Cerebellar cortex (tissue), 1 donor: ENCODE measurements at regions not wholly inside any gene's neighbourhood (a gene's known extent, or its start where the extent isn't known, plus 50 kb on each side); places are given as distances from the start of the nearest gene placed in this dataset.
"Not testable (repeated sequence)": the region's sequence is repeated elsewhere in the genome, so short reads cannot be mapped to it uniquely, and the experiment has no call there.

ENCODE experiments used
- DNase-seq: peaks from one replicate; pipeline ENCODE4 v3.0.0-alpha.2; 2015; ENCODE audit warnings: low spot score

DNA sequence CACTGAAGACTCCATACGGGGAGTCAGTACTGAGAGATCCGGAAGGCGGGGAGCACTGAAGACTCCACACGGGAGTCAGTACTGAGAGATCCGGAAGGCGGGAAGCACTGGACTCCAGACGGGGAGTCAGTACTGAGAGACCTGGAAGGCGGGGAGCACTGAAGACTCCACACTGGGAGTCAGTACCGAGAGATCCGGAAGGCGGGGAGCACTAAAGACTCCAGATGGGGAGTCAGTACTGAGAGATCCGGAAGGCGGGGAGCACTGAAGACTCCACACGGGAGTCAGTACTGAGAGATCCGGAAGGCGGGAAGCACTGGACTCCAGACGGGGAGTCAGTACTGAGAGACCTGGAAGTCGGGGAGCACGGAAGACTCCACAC is 77.2 kb downstream of the DLL1 start:
- DNase-seq, result not testable (repeated sequence)

DNA sequence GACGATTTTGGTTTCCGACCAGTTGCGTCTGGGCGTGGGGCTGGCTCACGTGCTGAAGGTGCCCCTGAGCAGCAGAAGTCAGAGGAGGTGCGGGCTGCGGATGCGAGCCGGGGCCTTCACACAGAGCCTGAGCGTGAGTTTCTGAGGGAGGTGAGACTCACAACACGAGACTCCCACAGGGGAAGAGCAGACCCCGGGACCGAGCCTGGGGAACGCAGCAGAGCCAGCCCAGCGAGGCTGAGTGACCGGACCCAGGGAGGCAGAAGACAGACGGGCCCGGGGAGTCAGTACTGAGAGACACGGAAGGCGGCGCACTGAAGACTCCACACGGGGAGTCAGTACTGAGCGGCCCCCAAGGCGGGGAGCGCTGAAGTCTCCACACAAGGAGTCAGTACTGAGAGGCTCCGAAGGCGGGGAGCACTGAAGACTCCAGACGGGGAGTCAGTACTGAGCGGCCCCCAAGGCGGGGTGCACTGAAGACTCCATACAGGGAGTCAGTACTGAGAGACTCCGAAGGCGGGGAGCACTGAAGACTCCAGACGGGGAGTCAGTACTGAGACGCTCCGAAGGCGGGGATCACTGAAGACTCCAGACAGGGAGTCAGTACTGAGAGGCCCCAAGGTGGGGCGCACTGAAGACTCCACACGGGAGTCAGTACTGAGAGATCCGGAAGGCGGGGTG is 77.8 kb downstream of the DLL1 start:
- no peak for DNase-seq

DNA sequence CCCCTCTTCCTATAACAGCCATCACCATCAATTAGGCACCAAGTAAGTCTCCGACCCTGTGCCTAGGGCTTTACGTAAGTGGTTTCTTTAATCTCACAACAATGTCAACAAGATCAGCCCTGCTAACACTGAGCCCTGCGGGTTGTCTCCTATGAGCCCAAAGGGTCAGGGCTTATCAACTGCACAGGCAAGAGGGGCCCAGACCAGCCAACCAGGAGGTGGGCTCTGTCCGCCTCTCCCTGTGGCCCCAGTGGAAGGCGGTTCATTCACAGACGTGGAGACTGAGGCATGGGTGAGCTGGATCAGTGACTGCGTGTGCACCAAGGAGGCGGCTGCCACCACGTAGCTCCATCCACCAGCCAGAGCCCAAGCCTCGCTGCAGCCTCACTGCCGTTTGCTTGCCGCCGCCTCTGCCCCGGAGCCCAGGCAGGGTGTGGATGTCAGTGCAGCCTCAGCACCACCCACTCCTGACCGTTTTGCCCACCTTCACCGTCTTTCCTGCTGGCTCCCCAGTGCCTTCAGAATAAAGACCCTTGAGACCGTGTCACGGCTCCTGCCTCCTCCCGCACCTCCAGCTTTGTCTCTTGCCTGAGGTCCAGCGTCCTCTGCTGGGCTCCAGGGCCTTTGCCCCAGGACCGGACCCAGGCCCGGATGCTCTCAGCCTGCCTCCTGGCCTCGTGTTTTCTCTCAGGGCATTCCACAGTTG is 78.7 kb downstream of the DLL1 start:
- no peak for DNase-seq

DNA sequence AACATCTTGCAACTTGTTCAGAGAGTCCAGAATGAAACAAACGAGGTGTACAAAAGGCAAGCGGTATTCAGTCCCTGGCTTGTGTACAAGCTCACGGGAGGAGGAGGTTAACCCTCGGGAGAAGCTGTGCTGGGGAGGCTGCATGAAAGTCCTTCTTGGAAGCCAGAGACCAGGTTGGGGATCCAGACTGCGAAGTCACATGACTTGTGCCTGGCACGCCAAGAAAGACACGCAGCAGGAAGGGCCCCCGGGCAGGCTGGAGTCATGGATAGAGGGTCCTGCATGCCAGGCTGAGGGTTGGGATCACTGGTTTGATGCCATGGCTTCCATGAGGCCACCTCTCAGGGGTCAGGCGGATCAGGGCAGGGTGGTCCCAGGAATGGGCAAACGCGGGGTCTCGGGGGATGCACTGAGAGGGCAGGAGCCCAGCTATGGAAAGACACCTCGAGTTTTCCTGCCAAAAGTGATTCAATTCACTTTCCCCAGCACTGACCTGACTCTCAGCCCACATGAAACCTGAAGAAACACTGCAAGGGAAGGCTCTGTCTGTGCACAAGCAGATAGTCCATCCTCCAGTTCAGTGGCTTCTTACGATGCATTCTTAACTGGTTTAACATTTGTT is 79.4 kb downstream of the DLL1 start:
- no peak for DNase-seq

DNA sequence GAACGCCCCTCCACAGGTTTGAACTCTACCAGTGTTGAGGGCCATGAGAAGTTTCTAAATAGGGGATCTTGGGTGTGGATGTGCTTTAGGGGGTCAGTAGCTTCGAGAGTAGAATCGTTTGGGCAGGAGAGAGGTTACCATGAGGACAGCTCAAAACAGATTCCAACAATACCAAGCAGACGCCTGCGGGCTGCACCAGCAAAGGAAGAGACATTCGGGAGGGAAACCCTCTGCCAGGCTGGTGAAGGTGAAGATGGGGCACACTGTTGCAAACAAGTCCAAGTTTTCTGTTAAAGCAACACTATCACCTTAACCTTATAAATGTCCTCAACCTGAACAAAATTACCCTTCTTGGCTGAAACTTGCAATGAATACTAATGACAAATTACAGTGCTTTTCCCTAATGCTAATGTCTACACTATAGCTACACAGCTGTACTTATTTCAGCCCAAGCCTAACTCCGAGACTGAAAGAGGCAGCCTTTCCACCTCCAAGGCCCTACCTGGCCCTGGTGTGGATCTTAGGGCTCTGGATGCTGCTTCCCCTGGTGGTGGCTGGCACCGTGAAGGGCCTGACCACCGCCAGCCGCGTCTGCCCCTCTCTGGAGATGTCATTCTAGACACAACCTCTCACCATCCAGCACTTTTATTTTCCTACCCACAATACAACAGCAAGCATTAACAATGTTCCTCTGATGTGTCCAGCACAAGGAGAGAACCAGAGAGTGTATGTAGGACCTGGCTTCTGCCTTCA is 80.1 kb downstream of the DLL1 start:
- DNase-seq, result no peak

DNA sequence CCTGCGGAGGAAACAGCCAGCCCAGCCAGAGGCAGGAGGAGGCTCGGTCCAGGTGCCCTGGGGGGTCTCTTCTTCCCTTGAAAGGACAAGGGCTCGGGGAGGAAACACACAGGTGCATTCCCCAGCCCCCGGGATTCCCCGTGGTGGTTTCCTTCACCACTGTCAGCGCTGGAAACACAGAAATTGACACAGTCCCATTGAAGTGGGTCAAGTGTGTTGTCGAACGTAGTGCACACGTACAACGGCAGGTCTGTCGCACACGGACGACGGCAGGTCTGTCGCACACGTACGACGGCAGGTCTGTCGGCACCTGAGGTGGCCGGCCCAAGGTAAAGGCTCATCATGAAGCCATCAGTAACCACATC is 80.9 kb downstream of the DLL1 start:
- no peak for DNase-seq

DNA sequence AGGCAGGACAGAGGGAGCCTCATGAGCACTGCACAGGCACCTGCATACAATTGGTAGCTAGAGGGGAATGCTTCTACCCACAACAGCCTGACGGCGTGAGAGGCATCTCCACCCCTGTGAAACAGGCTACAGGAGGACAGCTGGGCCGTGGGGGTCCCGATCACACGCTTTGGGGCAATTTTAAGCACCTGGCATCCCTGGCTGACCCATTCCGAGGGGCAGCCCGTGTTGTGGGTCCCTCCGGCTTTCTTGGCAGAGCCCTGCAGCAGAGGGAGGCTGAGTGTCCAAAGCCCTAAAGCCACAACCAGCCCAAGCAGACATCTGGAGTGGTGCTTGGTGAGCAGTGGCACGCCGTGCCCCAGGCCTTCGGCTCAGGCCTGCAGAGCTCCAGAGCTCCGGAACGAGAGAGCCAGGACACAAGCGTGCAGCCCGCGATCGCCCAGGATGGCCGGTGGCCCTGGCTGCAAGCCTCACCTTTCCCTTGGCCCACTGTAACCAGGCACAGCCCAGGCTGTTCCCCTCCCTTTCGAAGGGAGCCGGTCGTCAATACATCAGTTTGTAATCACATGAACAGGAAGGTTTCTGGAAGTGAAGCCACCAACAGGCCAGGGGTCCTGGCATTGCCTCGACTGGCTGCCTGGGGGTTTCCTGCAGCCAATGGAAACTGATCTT is 81.4 kb downstream of the DLL1 start:
- no peak for DNase-seq

DNA sequence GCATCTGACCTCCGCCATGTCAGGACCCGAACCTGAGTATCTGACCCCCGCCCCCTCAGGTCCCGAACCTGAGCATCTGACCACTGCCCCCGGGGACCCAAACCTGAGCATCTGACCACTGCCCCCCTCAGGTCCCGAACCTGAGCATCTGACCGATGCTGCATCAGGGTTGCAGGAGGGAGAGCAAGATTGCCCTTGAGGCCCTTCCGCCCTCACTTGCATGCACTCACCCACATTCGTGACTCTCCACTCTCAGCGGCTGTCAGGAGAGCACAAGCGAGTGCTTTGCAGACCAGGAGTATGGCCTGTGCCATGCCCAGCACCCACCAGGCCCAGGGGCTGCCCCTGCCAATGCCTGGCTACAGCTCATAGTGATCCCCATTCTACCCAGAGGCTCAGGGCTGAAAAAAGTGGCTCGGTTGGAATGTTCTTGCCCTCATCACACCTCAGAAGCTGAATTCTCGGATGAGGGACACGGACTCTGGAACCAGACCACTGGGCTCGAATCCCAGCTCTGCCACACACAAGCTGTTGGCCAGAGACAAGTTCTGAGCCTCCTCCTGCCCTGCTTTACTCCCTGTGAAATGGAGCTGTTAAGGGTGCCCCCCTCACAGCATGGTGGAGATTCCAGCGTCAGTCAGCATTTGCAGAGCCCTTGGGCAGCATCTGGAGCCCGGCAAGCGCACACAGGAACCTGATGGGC is 82.1 kb downstream of the DLL1 start:
- DNase-seq, result no peak

DNA sequence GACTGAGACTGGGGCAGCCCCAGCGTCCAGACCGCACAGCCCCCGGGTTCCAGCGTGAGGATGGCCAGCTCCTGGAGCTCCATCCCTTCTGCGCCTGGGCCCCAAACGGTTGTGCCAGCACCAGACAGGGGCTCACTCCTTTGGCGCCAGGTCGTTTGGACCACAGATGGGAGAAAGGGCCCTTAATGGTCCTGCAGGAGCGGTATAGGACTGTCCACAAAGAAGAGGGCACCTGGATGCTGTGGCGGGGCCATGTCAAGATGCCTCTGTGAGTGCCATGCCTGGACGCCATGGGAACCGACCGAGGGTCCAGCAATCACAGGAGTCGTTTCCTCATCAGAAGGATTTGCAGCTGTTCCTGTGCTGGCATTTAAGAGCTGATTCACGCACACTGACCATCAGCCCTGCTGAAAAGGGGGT is 82.7 kb downstream of the DLL1 start:
- no peak for DNase-seq

DNA sequence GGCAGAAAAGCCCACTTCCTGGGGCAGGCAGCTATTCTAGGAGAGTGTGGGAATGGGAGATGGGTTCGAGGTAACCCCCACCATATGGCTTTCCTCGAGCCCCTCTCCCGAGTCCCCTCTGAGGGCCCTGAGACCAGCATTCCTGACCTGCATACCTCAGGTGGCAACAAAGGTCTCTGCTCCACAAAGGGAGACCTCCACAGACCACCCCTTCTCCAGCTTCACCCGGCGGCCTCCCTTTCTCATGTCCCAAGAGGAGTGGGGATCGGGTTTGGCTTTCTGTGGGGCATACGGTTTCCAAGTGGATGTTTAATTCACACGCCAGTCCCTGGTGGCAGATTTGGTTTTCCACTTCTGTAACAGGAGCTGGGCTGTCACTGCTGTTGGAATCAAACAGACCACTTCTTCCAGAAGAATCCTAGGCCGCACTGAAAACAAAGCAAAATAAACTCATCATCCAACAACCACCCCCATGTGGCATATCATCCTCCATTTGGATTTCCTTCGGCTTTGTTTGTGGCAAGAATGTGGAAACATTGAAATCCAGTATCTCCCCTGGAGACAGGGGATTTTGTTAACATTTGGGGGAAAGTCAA is 83.2 kb downstream of the DLL1 start:
- DNase-seq, result no peak

DNA sequence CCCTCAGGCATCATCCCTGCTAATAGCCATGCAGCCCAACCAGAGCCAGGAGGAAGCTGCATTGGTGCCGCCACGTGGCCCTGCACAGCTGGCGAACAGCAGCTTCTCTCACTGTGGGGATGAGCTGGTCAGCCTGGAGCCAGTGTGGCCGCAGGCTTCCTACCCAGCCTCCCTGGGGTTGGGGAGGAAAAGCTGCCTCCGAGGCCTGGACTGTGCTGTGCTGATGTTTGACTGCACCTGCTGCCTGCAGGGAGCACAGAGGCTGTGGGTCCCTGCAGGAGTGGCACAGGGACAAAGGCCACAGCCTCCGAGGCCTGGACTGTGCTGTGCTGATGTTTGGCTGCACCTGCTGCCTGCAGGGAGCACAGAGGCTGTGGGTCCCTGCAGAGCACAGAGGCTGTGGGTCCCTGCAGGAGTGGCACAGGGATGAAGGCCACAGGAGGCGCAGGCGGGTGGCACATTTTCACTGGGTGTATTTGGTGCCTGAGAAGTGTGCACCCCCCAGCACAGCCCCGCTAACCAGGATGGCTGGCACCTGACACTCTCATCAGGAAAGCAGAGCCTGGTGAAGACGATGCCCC is 83.9 kb downstream of the DLL1 start:
- DNase-seq, result no peak

DNA sequence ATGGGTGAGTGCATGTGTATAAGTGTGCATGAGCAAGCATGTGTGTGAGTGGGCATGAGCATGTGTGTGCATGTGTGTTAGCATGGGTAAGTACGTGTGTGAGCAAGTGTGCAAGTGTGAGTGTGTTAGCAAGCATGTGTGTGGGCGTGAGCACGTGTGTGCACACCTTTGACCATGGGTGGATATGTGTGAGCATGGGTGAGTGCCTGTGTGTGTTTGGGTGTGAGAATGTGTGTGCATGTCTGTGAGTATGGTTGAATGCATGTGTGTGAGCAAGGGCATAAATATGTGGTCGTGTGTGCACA is 84.6 kb downstream of the DLL1 start:
- DNase-seq, result no peak

DNA sequence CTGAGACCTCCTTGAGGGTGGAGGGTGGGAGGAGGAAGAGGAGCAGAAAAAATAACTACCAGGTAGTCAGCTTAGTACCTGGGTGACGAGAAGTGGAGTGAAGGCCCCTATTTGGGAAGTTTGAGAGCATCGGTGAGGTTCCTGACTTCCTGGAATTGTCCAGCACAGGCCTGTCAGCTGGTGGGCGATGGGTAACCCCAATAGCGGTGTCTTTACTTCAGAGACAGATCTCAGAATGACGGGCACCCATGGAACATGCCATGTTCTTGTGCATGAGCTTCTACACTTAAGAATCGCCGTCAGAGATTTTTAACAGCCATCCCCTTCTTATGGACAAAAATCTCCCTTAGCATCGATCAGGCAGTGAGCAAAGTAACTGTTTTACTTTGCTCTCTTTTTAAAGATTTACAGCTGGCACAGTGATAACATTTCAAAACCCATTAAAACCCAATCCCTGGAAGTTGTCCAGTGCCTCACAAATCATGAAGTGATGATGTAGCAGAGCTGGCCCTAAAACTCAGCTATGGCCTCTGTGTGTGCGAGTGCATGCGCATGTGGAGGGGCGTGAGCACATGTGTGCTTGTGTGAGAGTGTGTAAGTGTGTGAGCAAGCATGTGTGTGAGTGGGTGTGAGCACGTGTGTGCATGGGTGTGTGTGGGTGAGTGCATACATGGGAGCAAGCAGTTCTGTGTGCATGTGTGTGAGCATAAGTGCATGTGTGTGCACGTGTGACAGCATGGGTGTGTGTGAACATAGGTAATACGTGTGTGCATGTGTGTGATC is 85.2 kb downstream of the DLL1 start:
- no peak for DNase-seq

DNA sequence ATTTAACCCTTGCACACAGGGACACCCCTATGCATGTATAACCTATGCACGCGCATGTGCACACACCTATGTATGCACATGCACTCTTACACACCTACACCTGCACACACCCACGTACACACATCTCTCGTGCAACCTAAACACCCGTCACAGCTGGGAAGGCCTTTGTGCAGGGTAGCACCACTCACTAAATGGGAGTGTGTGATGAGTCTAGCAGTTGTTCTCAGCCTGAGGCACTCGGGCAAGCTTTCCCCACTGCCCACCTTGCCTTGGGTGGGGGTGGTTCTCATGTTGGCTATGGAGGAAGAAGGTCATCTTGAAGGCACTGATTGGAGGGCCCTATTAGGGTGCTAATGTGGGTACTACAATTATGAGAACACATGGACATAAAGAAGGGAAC is 85.8 kb downstream of the DLL1 start:
- DNase-seq, result no peak

DNA sequence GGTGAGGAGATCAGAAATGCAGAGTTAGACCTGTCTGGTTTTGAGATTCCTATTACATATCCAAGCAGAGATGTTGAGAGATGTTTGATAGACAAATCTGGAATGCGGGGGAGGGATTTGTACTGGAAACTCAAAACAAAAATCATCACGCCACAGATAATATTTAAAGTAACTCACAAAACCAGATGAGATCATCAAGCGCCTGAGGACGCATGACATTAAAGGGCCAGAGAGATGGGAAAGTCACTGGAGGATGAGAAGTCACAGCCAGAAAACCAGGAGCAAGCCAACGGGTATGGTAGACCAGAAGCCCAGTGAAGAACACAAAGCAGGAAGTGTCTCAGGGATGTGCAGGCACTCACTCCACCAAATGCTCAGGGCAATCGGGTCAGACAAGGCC is 87.7 kb downstream of the DLL1 start:
- no peak for DNase-seq

DNA sequence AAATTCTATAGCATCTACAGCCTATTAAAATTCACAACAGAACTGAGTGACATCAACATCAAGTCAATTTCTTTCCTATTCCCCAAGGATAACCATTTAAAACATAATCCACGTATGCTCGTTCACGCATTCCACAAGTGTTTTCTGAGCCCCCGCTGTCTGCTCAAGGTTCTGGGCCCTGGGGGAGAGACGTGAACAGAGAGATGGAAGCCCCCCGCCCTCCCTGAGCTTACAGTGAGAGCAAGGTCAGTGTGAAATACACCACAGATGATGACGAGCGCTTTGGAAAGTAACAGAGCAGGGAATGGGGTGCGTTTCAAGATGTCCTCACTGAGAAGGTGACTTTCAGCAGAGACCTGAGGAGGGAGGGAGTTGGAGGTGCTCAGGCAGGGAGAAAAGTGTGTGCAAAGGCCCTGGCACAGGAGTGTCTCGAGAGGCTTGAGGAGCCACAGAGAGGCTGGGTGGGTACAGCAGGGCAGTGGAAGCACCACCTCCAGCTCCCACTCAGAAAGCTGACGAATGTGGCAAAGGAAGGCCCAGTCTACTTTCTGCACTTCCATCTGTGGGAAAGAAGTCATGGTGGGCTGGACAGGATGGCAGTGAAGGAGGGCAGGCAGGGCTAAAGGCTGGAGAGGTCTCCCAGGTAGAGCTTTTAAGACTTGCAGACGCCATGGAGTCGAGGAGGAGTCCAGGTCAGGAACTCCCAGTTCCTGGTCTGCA is 88.3 kb downstream of the DLL1 start:
- DNase-seq, result no peak

DNA sequence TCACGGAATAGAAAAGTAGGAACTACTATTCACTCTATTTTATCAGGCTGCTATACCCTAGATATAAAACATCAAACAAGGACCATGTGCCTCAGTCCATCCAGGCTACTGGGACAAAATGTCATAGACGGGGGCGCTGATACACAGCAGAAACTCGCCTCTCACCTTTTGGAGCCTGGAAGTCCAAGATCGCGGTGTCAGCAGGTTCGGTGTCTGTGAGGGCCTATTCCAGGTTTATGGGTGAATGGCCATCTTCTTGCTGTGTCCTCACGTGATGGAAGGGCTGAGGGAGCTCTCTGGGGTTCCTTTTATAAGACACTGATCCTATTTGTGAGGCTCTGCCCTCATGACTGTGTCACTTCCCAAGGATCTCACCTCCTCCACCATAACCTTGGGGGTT is 89.5 kb downstream of the DLL1 start:
- DNase-seq, result no peak

DNA sequence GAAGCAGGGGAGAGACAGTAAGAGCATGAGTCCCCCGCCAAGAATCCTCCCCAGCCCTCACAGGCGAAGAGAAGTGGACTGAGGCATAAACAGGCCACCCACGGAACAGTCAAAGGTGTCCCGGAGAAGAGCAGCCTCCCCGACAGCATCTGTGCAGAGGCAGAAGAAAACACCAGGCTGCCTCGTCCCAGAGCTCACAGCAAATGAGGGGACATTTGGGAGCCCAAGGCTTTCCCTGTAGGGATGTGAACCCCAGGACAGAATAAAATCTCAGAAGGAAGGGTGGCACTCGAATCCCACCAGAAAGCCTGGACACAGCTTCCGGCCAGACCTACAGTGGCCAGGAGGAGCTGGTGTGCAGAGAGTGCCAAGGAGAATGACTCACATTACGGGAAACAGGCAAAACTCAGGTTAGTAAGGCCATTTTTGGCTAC is 90.4 kb downstream of the DLL1 start:
- no peak for DNase-seq

DNA sequence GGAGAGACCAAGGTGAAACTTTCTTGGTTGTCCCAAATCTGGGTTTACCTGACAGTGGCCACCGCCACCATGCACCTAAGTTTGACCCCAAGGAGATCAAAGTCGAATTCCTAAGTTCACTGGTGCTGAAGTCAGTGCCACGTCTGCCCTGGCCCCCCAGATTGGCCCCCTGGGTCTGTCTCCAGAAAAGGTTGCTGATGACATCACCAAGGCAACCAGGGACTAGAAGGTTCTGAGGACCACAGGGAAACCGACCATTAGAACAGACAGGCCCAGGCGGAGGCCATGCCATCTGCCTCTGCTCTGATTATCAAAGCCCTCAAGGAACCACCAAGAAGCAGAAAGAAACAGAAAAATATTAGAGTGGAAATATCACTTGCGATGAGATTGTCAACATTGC is 91.2 kb downstream of the DLL1 start:
- no peak for DNase-seq

DNA sequence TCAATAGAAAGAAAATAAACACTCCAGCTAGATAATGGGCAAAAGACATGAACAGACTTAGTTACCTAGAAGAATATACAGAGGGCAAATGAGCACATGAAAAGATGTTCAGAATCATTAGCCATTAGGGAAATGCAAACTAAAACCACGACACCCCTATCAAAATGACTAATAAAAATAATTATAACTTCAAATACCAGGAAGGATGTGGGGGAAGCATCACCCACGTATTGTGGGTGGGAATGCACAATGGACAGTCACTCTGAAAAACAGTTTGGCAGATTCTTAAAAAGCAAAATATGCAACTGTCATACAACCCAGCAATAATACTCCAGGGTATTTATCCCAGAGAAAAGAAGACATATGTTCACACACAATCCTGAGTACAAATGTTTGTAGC is 92.6 kb downstream of the DLL1 start:
- DNase-seq, result no peak
